NCI-H345 treated with DMSO at 0.1 percent for 48 hours (cell line): ENCODE measurements at regions not wholly inside any gene's neighbourhood (a gene's known extent, or its start where the extent isn't known, plus 50 kb on each side); places are given as distances from the start of the nearest gene placed in this dataset.
"Not testable (repeated sequence)": the region's sequence is repeated elsewhere in the genome, so short reads cannot be mapped to it uniquely, and the experiment has no call there.

Source experiments
- DNase-seq: peaks from one replicate; lab custom pipeline; 2025; ENCODE audit not compliant: unreplicated experiment; lab: John Stamatoyannopoulos, UW

GRCh38 chr1:222077206-222077605, 335.3 kb upstream of the DUSP10 start:
- DNase-seq, result no peak

GRCh38 chr1:222074317-222074716, 332.4 kb upstream of the DUSP10 start:
- DNase-seq, result no peak

- DNase-seq, result no peak
Measured at GRCh38 chr1:222073307-222073995, 331.6 kb upstream of the DUSP10 start.

DNA sequence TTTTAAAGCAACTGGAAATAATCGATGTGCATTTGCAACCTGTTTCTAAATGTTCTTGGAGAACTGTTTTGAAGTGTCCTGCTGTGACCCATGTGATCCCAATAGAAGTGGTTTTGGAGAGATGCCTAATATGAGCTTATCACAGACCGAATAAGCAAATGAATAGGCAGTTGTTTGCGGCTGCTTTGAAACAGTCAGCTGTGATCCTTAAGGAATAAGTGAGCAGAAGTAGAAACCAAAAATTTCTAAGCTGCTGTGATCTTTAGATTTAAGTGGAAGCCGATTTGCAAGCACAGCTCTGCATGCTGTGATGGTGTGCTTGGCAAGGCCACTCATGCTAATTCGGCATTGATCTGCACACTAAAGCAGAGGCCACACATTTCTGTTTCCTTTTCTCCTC, 329.5 kb upstream of the DUSP10 start:
- peak; percentile 70 for DNase-seq

DNA sequence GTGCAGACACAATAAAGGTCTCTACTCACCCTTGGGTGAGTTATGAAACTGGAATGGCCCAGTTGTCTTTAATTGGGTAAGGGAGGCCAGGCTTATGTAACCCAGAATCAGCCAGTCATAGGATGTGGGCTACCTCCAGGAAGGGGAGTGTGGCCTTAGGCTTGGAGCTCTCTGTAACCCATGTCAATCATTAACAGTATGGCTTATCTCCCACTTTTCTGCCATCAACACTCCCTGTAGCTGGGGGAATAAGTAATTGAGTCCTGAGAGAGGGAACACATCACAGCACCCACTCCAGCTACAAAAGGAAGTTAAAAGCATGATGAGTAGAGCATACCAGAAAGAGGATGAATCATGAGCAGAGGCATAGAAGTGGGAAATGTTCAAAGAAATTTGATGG, 327.0 kb upstream of the DUSP10 start:
- no peak for DNase-seq

DNA sequence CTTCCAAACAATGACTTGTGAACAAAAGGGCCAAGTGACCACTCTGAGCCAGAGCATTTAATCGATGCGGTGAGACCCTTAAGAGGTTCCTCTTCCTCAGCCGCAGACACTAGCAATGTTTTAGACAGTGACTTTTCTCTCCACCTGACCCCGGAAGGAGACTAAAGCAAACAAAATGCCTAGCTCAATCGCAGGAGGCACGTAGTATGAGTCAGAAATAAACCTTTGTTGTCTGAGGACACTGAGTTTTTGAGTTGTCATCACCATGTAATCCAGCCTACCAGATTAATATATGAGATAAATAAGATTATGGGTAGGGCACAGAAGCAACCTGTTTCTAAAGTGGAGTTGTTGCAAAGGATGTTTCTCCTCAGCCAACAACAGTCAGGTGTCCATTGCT, 326.2 kb upstream of the DUSP10 start:
- DNase-seq, result no peak

GRCh38 chr1:222066539-222066938, 324.6 kb upstream of the DUSP10 start:
- no peak for DNase-seq

- no peak for DNase-seq
Measured at GRCh38 chr1:222065234-222065633, 323.3 kb upstream of the DUSP10 start.

- no peak for DNase-seq
Measured at GRCh38 chr1:222064388-222065211, 322.7 kb upstream of the DUSP10 start.

DNA sequence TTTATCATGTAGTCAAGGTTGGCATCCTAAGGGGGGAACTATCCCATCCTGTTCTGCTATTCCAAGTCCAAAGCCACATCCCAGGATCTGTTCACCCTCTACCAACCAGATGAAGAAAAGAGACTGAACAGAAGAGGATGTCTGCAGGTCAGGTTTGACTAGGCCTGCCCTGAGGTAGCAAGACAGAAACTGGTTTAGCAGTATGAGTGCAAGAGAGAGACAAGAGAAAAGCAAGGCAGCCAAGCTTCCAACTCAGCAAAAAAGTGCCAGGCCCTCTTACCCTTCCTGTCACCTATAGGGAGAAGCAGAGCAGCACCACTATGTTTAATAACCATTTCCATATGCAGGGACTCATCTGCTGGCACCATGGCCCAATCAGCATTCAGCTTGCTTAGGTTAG, 320.8 kb upstream of the DUSP10 start:
- DNase-seq, result no peak

DNA sequence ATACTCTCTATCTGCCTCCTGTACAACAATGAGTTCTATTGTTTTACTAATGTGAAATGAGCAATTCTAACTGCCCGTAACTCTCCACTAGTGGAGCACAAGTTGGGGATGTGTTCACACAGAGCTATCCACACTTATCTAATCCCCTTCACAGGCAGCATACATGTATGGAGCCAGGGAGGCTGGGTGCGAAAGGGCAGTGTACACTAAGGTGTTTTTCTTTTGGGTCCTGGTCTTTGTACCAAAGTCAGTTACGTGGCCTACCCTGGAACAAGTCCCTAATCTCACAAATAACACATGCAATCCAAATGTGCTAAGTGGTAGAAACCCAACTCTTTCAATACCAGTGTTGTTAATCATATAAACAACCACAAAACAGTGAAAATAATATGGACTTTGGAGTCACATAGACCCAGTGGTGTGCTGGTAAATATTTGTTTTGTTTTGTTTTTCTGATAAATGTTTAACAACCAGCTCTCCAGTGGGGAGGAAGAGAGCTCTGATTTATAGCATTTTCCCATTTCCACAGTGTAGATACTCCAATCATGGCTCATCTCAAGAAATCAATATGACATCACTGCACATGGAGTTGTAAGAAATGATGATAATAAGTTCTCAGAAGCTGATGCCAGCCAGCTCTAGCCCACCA, 319.9 kb upstream of the DUSP10 start:
- no peak for DNase-seq

- no peak for DNase-seq
Measured at GRCh38 chr1:222060210-222060916, 318.5 kb upstream of the DUSP10 start.

- no peak for DNase-seq
Measured at GRCh38 chr1:222058249-222058648, 316.4 kb upstream of the DUSP10 start.

DNA sequence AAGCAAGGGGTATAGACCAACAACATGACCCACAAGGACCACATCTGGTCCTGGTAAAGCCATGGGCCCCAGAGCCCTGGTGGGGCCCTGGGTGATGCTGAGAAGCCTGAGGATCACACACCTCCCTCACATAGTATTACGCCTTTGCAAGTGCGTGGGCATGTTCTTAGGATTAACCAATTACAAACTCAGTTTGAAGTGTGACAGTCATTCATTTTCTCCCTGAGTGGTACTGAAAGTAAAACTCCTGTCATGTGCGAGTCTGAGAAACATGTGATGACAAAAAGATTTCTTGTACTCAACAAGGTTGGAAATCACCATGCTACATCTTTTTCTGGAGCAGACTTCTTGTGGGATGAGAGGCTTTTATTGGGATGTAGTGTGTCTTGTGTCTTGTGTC, 315.3 kb upstream of the DUSP10 start:
- no peak for DNase-seq

DNA sequence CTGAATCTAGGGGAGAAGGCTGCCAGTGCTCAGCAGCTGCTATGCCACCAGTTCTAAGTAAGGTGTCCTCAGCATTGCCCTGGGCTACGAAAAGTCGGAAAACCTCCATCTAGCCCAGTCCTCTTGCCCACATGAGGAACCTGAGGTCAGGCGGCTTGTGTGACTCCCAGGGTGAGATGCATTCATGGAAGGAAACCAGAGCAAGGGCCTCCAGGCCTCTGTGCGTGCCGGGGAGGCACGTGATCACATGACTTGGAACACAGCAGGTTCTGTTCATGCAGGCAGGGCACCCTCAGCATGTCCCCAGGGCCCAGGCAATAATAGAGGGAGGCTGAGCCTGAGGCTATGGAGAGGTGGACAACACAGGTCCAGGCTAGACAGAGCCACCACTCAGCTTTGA, 312.5 kb upstream of the DUSP10 start:
- DNase-seq, result no peak

- no peak for DNase-seq
Measured at GRCh38 chr1:222053790-222054294, 312.0 kb upstream of the DUSP10 start.

- not testable (repeated sequence) for DNase-seq
Measured at GRCh38 chr1:222051311-222051710, 309.4 kb upstream of the DUSP10 start.

GRCh38 chr1:222049661-222050060, 307.8 kb upstream of the DUSP10 start:
- DNase-seq, result not testable (repeated sequence)

- no peak for DNase-seq
Measured at GRCh38 chr1:222049176-222049575, 307.3 kb upstream of the DUSP10 start.

- DNase-seq, result no peak
Measured at GRCh38 chr1:222048094-222048595, 306.3 kb upstream of the DUSP10 start.

GRCh38 chr1:222047366-222047765, 305.5 kb upstream of the DUSP10 start:
- DNase-seq, result no peak
